Keratinocyte (primary cell): ENCODE measurements at regions not wholly inside any gene's neighbourhood (a gene's known extent, or its start where the extent isn't known, plus 50 kb on each side); places are given as distances from the start of the nearest gene placed in this dataset.

Source experiments
- CTCF ChIP-seq, 3 experiments: IDR thresholded peaks in 1 of 3; conservative IDR thresholded peaks in 1 of 3; optimal IDR thresholded peaks in 1 of 3; 2 replicates in 2 of 3; 3 replicates in 1 of 3; pipeline versions ENCODE3 to v1.5.1; 2011; ENCODE audit warnings: low read length in 3 of 3, mild to moderate bottlenecking in 3 of 3, moderate library complexity in 2 of 3, control low read depth in 1 of 3, inconsistent platforms in 1 of 3; ENCODE audit not compliant: insufficient read depth in 2 of 3; ENCODE audit errors: extremely low read depth in 1 of 3
- EZH2 ChIP-seq: IDR thresholded peaks from one replicate; pipeline ENCODE4 v1.6.1; 2012; ENCODE audit warnings: inconsistent platforms, mild to moderate bottlenecking, low read length, moderate library complexity

GRCh38 chr13:104196611-104197010 is 1130.4 kb upstream of the SLC10A2 start:
- TF ChIP-seq CTCF (optimal IDR thresholded peaks at IDR 0.05 in 1 of 3, IDR thresholded peaks at IDR 0.05 in 1 of 3, conservative IDR thresholded peaks at IDR 0.05 in 1 of 3; ENCODE audit: extremely low read depth in 1 of 3, insufficient read depth in 2 of 3, low read length in 3 of 3), result no peak
- no peak for TF ChIP-seq EZH2
